HepG2 (cell line): ENCODE measurements at regions not wholly inside any gene's neighbourhood (a gene's known extent, or its start where the extent isn't known, plus 50 kb on each side); places are given as distances from the start of the nearest gene placed in this dataset.

Experiments used
- POLR2AphosphoS2 ChIP-seq: IDR thresholded peaks from 2 replicates; pipeline ENCODE4 v1.6.1; 2011; ENCODE audit warnings: low read depth, low read length, improper control_type of control experiment
- ZBTB1 ChIP-seq: sonication (generic); formaldehyde crosslinking; IDR thresholded peaks from 2 replicates; pipeline ENCODE4 v1.4.0; 2020; ENCODE audit warnings: missing genetic modification reagents, borderline replicate concordance
- ZC3H4 ChIP-seq: sonication (generic); formaldehyde crosslinking; IDR thresholded peaks from 2 replicates; pipeline ENCODE4 v1.4.0; 2020; ENCODE audit warnings: missing genetic modification reagents, borderline replicate concordance
- TF ChIP-seq, protein P1 (sequence below): sonication (generic); formaldehyde crosslinking; IDR thresholded peaks from 2 replicates; pipeline ENCODE4 v1.5.0; 2020; ENCODE audit warnings: mild to moderate bottlenecking, missing genetic modification reagents, moderate library complexity

DNA sequence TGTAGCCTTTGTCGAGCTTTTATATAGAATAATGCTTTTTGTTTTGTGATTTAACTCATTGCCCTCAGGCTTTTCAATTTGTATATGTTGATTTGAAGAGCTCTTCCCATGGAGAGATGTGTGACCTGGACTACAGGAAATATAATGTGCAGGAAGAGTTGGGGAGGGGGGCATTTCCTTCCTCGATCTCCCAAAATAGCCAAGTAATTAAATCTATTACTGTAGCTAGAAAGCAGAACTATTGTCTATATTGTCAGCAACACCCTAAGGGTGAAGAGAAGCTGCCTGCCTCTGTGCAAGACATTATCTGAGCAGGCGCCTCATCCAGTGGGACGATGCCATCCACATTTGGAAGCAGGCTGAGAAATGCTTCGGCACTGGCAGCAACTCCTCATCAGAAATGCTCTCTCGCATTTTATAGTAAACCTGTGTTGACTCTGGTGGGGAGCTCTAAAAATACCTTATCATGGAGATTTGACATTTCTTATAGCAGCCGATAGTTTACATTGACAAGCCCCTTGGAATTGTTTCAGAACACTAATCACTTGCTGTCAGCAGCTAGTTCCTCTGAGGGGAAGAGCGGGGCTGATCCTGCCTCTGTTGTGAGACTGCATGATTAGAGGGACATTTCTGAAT, 392.5 kb upstream of the RGS6 start:
- TF ChIP-seq ZC3H4 (CRISPR knock-in tag) (no peak), ZBTB1 (CRISPR knock-in tag) (no peak), POLR2AphosphoS2 (no peak)
- TF ChIP-seq, protein P1, sequence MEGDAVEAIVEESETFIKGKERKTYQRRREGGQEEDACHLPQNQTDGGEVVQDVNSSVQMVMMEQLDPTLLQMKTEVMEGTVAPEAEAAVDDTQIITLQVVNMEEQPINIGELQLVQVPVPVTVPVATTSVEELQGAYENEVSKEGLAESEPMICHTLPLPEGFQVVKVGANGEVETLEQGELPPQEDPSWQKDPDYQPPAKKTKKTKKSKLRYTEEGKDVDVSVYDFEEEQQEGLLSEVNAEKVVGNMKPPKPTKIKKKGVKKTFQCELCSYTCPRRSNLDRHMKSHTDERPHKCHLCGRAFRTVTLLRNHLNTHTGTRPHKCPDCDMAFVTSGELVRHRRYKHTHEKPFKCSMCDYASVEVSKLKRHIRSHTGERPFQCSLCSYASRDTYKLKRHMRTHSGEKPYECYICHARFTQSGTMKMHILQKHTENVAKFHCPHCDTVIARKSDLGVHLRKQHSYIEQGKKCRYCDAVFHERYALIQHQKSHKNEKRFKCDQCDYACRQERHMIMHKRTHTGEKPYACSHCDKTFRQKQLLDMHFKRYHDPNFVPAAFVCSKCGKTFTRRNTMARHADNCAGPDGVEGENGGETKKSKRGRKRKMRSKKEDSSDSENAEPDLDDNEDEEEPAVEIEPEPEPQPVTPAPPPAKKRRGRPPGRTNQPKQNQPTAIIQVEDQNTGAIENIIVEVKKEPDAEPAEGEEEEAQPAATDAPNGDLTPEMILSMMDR (CRISPR knock-in tag) = no peak
